ENCODE measurements at regions not wholly inside any gene's neighbourhood (a gene's known extent, or its start where the extent isn't known, plus 50 kb on each side); places are given as distances from the start of the nearest gene placed in this dataset.

DNA sequence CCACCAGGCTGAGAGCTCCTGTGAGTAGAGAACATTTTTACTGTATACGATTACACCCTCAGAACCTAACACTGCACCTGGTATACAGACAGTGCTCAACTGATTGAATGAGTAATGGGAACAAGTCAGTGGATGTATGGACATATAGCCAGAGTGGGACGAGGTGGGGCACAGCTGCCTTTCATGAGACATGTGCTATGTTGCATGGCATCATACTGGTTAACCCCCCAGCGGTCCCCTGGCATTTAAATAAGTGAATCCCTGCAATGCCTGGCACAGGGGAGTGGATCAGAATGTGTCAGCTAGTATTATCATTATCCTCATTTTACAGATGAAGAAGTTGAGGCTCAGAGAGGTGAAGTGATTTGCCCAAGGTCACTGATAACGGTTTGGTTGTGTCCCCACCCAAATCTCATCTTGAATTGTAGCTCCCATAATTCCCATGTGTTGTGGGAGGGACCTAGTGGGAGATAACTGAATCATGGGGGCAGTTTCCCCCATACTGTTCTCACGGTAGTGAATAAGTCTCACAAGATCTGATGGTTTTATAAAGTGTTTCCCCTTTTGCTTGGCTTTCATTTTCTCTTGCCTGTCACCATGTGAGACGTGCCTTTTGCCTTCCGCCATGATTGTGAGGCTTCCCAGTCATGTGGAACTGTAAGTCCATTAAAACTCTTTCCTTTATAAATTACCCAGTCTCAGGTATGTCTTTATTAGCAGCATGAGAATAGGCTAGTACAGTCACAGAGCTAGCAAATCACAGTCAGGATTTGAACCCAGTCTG, 56.0 kb upstream of the ATP2B2 start:
- no peak overlapping the region for H3K4me3 ChIP-seq (replicated peaks in 1 of 2; ENCODE audit: low read depth in 2 of 2, low read length in 2 of 2)
- no peak for DNase-seq (ENCODE audit: low read depth in 2 of 2)
- no peak for TF ChIP-seq CTCF (IDR thresholded peaks at IDR 0.05; ENCODE audit: low read depth, low read length)

GRCh38 chr3:10561946-10562560, 56.7 kb upstream of the ATP2B2 start:
- DNase-seq (ENCODE audit: low read depth in 2 of 2) = no peak
- TF ChIP-seq CTCF (IDR thresholded peaks at IDR 0.05; ENCODE audit: low read depth, low read length) = no peak
- no peak overlapping the region for H3K4me3 ChIP-seq (replicated peaks in 1 of 2; ENCODE audit: low read depth in 2 of 2, low read length in 2 of 2)

DNA sequence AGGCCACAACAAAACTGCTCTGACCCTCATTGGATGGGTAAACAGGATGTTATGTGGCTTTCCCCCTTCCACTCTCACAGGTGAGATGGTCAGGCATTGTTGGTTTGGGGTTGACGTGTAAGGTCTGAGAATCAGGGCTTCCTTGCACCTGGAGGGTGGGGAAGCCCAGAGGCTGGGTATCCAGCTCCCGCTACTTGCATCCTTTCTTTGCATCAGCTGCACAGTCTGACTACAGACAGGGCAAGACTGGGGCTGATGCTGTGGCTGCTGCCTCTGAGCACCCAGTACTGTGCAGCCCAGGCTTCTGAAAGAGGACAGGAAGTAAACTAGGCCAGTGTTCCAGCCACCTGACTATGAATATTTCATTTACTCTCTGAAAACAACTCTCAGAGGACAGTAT, 58.0 kb upstream of the ATP2B2 start:
- no peak for DNase-seq (ENCODE audit: low read depth in 2 of 2)
- H3K4me3 ChIP-seq (replicated peaks in 1 of 2; ENCODE audit: low read depth in 2 of 2, low read length in 2 of 2) = no peak overlapping the region
- no peak for TF ChIP-seq CTCF (IDR thresholded peaks at IDR 0.05; ENCODE audit: low read depth, low read length)

DNA sequence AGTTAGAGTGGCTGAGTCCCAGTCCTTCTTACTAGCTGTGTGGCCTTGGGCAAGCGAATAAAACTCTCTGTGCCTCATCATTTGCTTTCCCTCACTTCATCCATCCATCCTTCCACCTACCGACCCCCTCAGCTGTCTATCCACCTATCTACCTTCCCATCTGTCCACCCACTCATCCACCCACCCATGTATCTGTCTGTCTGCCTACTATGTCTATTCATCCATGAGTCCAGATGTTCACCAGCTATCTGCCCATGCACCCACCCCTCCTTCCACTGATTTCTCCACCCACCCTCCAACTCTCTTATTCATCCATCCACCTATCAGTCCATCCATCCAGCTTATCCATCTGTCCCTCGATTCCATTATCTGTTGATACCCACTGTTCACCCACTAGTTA, 60.4 kb upstream of the ATP2B2 start:
- TF ChIP-seq CTCF (IDR thresholded peaks at IDR 0.05; ENCODE audit: low read depth, low read length) = no peak
- no peak overlapping the region for H3K4me3 ChIP-seq (replicated peaks in 1 of 2; ENCODE audit: low read depth in 2 of 2, low read length in 2 of 2)
- DNase-seq (ENCODE audit: low read depth in 2 of 2) = no peak

DNA sequence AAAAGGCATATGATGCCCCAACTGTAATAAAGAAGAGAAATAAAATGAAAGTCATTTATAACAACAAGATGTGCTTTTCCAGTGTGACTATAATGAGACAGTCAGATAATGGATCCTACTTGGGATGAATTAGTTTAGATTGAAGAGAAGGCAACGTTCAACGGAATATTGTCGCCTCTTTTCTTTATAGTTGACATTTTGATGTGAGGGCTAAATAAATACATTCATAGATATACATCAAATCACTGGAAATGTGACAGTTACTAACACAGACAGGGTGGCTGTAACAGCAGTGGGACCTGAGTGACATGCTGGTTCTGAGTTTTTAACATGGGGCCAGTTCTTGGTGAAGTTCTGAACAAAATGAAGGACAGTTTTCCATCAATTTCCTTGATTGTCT, 61.1 kb upstream of the ATP2B2 start:
- TF ChIP-seq CTCF (IDR thresholded peaks at IDR 0.05; ENCODE audit: low read depth, low read length) = no peak
- no peak for DNase-seq (ENCODE audit: low read depth in 2 of 2)
- H3K4me3 ChIP-seq (replicated peaks in 1 of 2; ENCODE audit: low read depth in 2 of 2, low read length in 2 of 2) = no peak overlapping the region

DNA sequence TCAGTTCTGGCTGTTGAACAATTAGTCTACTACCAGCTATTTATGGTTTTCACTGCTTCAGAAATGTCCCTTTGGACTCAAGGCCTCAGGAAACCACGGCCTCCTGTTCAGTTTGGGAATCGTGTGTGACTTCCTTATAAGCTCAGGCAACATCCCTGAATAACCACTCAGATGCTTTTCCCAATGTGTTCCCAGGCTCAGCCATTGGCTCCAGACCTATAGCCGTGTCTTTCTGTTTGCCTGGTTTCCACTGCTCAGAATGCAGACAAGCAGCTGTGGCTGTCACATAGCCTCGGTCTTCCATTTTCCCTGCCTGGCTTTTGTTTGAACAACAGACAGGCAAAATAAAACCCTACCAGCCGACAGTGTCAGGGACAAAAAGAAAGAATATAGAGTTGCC, 63.2 kb upstream of the ATP2B2 start:
- no peak overlapping the region for H3K4me3 ChIP-seq (replicated peaks in 1 of 2; ENCODE audit: low read depth in 2 of 2, low read length in 2 of 2)
- TF ChIP-seq CTCF (IDR thresholded peaks at IDR 0.05; ENCODE audit: low read depth, low read length) = no peak
- no peak for DNase-seq (ENCODE audit: low read depth in 2 of 2)

Measured in cardiac fibroblast (primary cell).